Ishikawa (cell line): ENCODE measurements at regions not wholly inside any gene's neighbourhood (a gene's known extent, or its start where the extent isn't known, plus 50 kb on each side); places are given as distances from the start of the nearest gene placed in this dataset.

Experiments used
- CEBPB ChIP-seq: IDR thresholded peaks from 2 replicates; pipeline ENCODE4 v1.6.1; 2012
- CREB1 ChIP-seq: IDR thresholded peaks from 2 replicates; pipeline ENCODE4 v1.6.1; 2012; ENCODE audit warnings: low read depth
- EGR1 ChIP-seq: IDR thresholded peaks from 2 replicates; pipeline ENCODE4 v1.6.1; 2012
- EP300 ChIP-seq: IDR thresholded peaks from 2 replicates; pipeline ENCODE4 v1.6.1; 2012; ENCODE audit warnings: borderline replicate concordance
- FOXM1 ChIP-seq: IDR thresholded peaks from 2 replicates; pipeline ENCODE4 v1.6.1; 2012; ENCODE audit warnings: low read depth, borderline replicate concordance
- MAX ChIP-seq: IDR thresholded peaks from 2 replicates; pipeline ENCODE4 v1.6.1; 2012
- NFIC ChIP-seq: IDR thresholded peaks from 2 replicates; pipeline ENCODE4 v1.6.1; 2012
- RAD21 ChIP-seq: IDR thresholded peaks from 2 replicates; pipeline ENCODE4 v1.6.1; 2012; ENCODE audit warnings: low read depth
- REST ChIP-seq: IDR thresholded peaks from 2 replicates; pipeline ENCODE4 v1.6.1; 2012; ENCODE audit warnings: low read depth, mild to moderate bottlenecking
- TAF1 ChIP-seq: IDR thresholded peaks from 2 replicates; pipeline ENCODE4 v1.6.1; 2012; ENCODE audit warnings: low read depth, mild to moderate bottlenecking
- TCF12 ChIP-seq: IDR thresholded peaks from 2 replicates; pipeline ENCODE4 v1.6.1; 2012; ENCODE audit warnings: low read depth
- TEAD4 ChIP-seq: IDR thresholded peaks from 2 replicates; pipeline ENCODE4 v1.6.1; 2012
- USF1 ChIP-seq: IDR thresholded peaks from 2 replicates; pipeline ENCODE4 v1.6.1; 2012
- YY1 ChIP-seq: IDR thresholded peaks from 2 replicates; pipeline ENCODE4 v1.6.1; 2012; ENCODE audit warnings: low read depth
- ZBTB7A ChIP-seq: IDR thresholded peaks from 2 replicates; pipeline ENCODE4 v1.6.1; 2012; ENCODE audit warnings: low read depth

- TF ChIP-seq YY1, result no peak
- TF ChIP-seq MAX, result peak; percentile 32; the same call in 1 of the 2 replicates
These were observed 301.5 kb downstream of the PYDC2 start for GRCh38 chr3:191762323-191762960.

GRCh38 chr3:191768421-191768820, 307.5 kb downstream of the PYDC2 start:
- 0 out of 2 replicates have a peak, but pooled peaks have one; percentile 5 for TF ChIP-seq RAD21
- TF ChIP-seq REST, result no peak
- no peak for TF ChIP-seq FOXM1

- TF ChIP-seq CEBPB, result no peak
- TF ChIP-seq EP300, result no peak
- TF ChIP-seq TEAD4, result no peak
- no peak for TF ChIP-seq FOXM1
- TF ChIP-seq RAD21, result no peak
These were observed 309.6 kb downstream of the PYDC2 start for GRCh38 chr3:191770541-191770940.

GRCh38 chr3:191774485-191774884, 313.5 kb downstream of the PYDC2 start:
- TF ChIP-seq TEAD4 (peak; percentile 95), TCF12 (peak; percentile 80), CREB1 (no peak), YY1 (peak; percentile 72), NFIC (peak; percentile 92), EP300 (peak; percentile 91; the same call in 1 of the 2 replicates), RAD21 (no peak), REST (no peak), EGR1 (no peak)

- 0 out of 2 replicates have a peak, but pooled peaks have one; percentile 35 for TF ChIP-seq TEAD4
- TF ChIP-seq EGR1, result no peak
- TF ChIP-seq USF1, result no peak
- TF ChIP-seq EP300, result no peak; the same call in 1 of the 2 replicates
- no peak for TF ChIP-seq YY1
- no peak for TF ChIP-seq CREB1
- no peak for TF ChIP-seq TCF12
These were observed 314.7 kb downstream of the PYDC2 start for GRCh38 chr3:191775451-191776233.

- TF ChIP-seq CREB1, result no peak
- TF ChIP-seq TEAD4, result no peak
These were observed 320.1 kb downstream of the PYDC2 start for GRCh38 chr3:191781044-191781443.

GRCh38 chr3:191783024-191783423, 322.1 kb downstream of the PYDC2 start:
- TF ChIP-seq RAD21 (no peak), MAX (no peak), EGR1 (no peak), YY1 (no peak), TCF12 (no peak), CREB1 (no peak), USF1 (no peak), TEAD4 (no peak), NFIC (no peak), EP300 (no peak), TAF1 (no peak), FOXM1 (no peak), ZBTB7A (no peak), REST (no peak), CEBPB (no peak)
